ENCODE measurements at regions not wholly inside any gene's neighbourhood (a gene's known extent, or its start where the extent isn't known, plus 50 kb on each side); places are given as distances from the start of the nearest gene placed in this dataset.

DNA sequence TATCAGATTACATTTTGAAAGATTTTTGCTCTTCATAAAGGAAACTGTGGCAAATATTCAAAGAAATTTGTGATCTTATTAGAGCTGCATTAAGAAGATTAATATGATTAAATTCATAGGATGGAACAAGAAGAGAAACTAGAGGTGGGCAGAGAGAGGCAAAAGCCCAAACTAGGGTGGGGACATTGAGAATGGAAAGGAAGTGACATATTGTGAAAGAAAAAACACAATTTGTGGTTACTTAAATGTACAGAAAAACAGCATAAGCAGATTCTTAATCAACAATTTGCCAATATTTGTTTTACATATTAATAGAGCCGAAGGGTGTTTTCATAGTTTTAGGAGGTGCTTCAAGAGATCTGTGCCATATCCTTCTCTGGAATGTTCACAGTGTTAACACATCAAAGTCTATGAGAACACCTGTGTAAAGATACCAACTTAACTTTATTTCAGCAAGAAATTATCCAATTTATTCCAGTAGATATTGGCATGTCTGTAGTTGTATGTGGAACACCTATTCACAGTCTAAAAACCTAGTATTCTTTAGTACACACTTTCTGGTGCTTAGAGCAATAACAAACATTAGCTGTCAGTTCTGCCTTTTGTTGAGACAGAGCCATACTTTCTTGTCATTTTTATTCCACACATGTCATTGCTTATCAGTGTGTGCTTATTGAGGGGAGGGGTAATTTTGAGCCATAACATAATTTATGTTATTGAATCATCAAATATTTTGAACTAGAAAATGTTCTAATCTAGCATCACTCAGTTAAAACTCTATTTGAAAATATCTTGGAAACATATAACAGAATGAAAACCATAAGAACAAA lies 401.5 kb downstream of the PTPRC start:
- TF ChIP-seq, protein P1, sequence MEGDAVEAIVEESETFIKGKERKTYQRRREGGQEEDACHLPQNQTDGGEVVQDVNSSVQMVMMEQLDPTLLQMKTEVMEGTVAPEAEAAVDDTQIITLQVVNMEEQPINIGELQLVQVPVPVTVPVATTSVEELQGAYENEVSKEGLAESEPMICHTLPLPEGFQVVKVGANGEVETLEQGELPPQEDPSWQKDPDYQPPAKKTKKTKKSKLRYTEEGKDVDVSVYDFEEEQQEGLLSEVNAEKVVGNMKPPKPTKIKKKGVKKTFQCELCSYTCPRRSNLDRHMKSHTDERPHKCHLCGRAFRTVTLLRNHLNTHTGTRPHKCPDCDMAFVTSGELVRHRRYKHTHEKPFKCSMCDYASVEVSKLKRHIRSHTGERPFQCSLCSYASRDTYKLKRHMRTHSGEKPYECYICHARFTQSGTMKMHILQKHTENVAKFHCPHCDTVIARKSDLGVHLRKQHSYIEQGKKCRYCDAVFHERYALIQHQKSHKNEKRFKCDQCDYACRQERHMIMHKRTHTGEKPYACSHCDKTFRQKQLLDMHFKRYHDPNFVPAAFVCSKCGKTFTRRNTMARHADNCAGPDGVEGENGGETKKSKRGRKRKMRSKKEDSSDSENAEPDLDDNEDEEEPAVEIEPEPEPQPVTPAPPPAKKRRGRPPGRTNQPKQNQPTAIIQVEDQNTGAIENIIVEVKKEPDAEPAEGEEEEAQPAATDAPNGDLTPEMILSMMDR (IDR thresholded peaks at IDR 0.05; ENCODE audit: low read length), result no peak
- TF ChIP-seq EZH2 (IDR thresholded peaks at IDR 0.05; ENCODE audit: borderline replicate concordance, low read length), result no peak

Measured in OCI-LY1 (cell line).